ENCODE measurements at regions not wholly inside any gene's neighbourhood (a gene's known extent, or its start where the extent isn't known, plus 50 kb on each side); places are given as distances from the start of the nearest gene placed in this dataset.

GRCh38 chr15:93608643-93609148, 519.7 kb upstream of the RGMA start:
- POLR2A ChIA-PET (ENCODE audit: unreplicated experiment), result no interaction called here
- in situ Hi-C loops (cut with MboI; ENCODE audit: low sequenced_read_pairs), result no loop called here
- H2BK20ac ChIP-seq (ENCODE audit: low read depth, low read length), result no peak overlapping the region

More at GRCh38 chr15:93608643-93609148, 519.7 kb upstream of the RGMA start:
- Histone ChIP-seq H4K91ac (ENCODE audit: insufficient read depth, low read depth, low read length) (no peak overlapping the region), H3K4me3 (ENCODE audit: insufficient read depth, low read depth, low read length) (no peak overlapping the region), H2BK5ac (ENCODE audit: low read depth, low read length, poor library complexity, severe bottlenecking) (no peak overlapping the region), H3K56ac (ENCODE audit: extremely low read depth, insufficient read depth, low read length) (no peak overlapping the region), H3K9me1 (ENCODE audit: insufficient read depth, low read length) (no peaks in the 10 kb centered on the region), H3K79me1 (ENCODE audit: low read depth in 1 of 2, low read length in 2 of 2) (no peaks in the 10 kb centered on the region), H2BK15ac (ENCODE audit: low read depth, low read length) (no peak overlapping the region), H3K4me2 (ENCODE audit: low read depth, low read length) (no peak overlapping the region), H3K9me3 (ENCODE audit: control insufficient read depth, insufficient read depth, low read length) (peaks cover 17% of the 10 kb centered on the region), H3K4ac (ENCODE audit: low read depth, low read length) (no peak overlapping the region), H4K20me1 (ENCODE audit: insufficient read depth, low read length) (no peaks in the 10 kb centered on the region), H4K5ac (ENCODE audit: low read depth, low read length) (no peak overlapping the region), H2BK120ac (ENCODE audit: low read depth, low read length) (no peak overlapping the region), H3K27me3 (ENCODE audit: control insufficient read depth, insufficient read depth, low read length) (no peaks in the 10 kb centered on the region), H2AK5ac (ENCODE audit: low read depth, low read length) (no peak overlapping the region), H3K9ac (ENCODE audit: low read depth, low read length) (no peak overlapping the region), H2AK9ac (replicated peaks; ENCODE audit: low read depth, low read length, poor library complexity) (no peak overlapping the region), H3K18ac (ENCODE audit: low read depth, low read length) (no peak overlapping the region), H3K14ac (replicated peaks; ENCODE audit: low read depth, low read length) (no peak overlapping the region), H3K23ac (ENCODE audit: low read depth, low read length) (no peak overlapping the region), H3K36me3 (ENCODE audit: control insufficient read depth, insufficient read depth, low read length) (no peaks in the 10 kb centered on the region), H4K8ac (ENCODE audit: low read depth in 2 of 2, low read length in 2 of 2) (no peak overlapping the region), H3K27ac (ENCODE audit: insufficient read depth, low read length) (no peak overlapping the region), H2AFZ (replicated peaks; ENCODE audit: low read length, poor library complexity) (no peak overlapping the region), H3K4me1 (ENCODE audit: control insufficient read depth, insufficient read depth, low read length) (no peaks in the 10 kb centered on the region)
- no peak for DNase-seq
- intact Hi-C loops (cut with micrococcal nuclease), result no loop called here
- CTCF ChIA-PET, result no interaction called here
- no TSS peak for BruUV-seq (replicated peaks)
- no CpG with 5 or more reads among the region's 3 CpGs for WGBS, 2 experiments (ENCODE audit: extremely low coverage in 2 of 2, insufficient read length in 1 of 2)
- dilution Hi-C loops (cut with HindIII; ENCODE audit: low sequenced_read_pairs, unreplicated experiment), result no loop called here
- TF ChIP-seq NFE2L2 (IDR thresholded peaks at IDR 0.05; ENCODE audit: low read depth, low read length), result no peak
- TF ChIP-seq MAZ (IDR thresholded peaks at IDR 0.05; ENCODE audit: borderline replicate concordance, low read depth, low read length), result no peak
- TF ChIP-seq USF2 (IDR thresholded peaks at IDR 0.05; ENCODE audit: low read depth, low read length), result no peak
- no peak for ATAC-seq (ENCODE audit: low read depth)
